Brain microvascular endothelial cell (primary cell): ENCODE measurements at regions not wholly inside any gene's neighbourhood (a gene's known extent, or its start where the extent isn't known, plus 50 kb on each side); places are given as distances from the start of the nearest gene placed in this dataset.
"Not testable (repeated sequence)": the region's sequence is repeated elsewhere in the genome, so short reads cannot be mapped to it uniquely, and the experiment has no call there.

Experiments
- DNase-seq: peaks from one replicate; pipeline ENCODE4 v3.0.0-alpha.2; 2020
- H3K27ac ChIP-seq: fragments of 250-450 bp; sonication (Bioruptor Pico); 2 replicates; pipeline ENCODE4 v1.5.1; 2020; ENCODE audit warnings: mild to moderate bottlenecking, moderate library complexity
- H3K27me3 ChIP-seq: fragments of 250-450 bp; sonication (Bioruptor Pico); replicated peaks from 2 replicates; pipeline ENCODE4 v1.5.1; 2020; ENCODE audit warnings: mild to moderate bottlenecking
- H3K36me3 ChIP-seq: fragments of 250-450 bp; sonication (Bioruptor Pico); replicated peaks from 2 replicates; pipeline ENCODE4 v1.5.1; 2020; ENCODE audit warnings: mild to moderate bottlenecking
- H3K4me3 ChIP-seq: 2 replicates; pipeline ENCODE4 v1.5.1; 2011; ENCODE audit warnings: low read depth, mild to moderate bottlenecking, control low read depth, low read length, moderate library complexity
- CTCF ChIP-seq: IDR thresholded peaks from 2 replicates; pipeline ENCODE4 v1.5.1; 2011; ENCODE audit warnings: low read depth, mild to moderate bottlenecking, moderate library complexity, low read length, control low read depth, inconsistent platforms; ENCODE audit errors: missing control alignments
- in situ Hi-C: cut with HindIII; loops from 2 replicates; pipeline ENCODE4 v1.10.0; 2017; ENCODE audit warnings: low sequenced_read_pairs, low pct_ligation_motif_present

GRCh38 chr17:77802333-77802615 is 156.2 kb upstream of the TNRC6C start:
- Histone ChIP-seq H3K4me3 (no peak overlapping the region), H3K27ac (no peak overlapping the region), H3K27me3 (peaks cover 24% of the 10 kb centered on the region), H3K36me3 (no peaks in the 10 kb centered on the region)
- in situ Hi-C loops: no loop called here
- DNase-seq: no peak
- TF ChIP-seq CTCF: no peak

- Histone ChIP-seq H3K27me3 (peaks cover 24% of the 10 kb centered on the region), H3K36me3 (no peaks in the 10 kb centered on the region), H3K27ac (no peak overlapping the region), H3K4me3 (no peak overlapping the region)
- TF ChIP-seq CTCF: no peak
- peak; percentile 16 for DNase-seq
- in situ Hi-C loops: no loop called here
Measured at GRCh38 chr17:77802811-77803220, 155.7 kb upstream of the TNRC6C start.

- no peak for TF ChIP-seq CTCF
- H3K27me3 ChIP-seq: peaks cover 24% of the 10 kb centered on the region
- H3K36me3 ChIP-seq: no peaks in the 10 kb centered on the region
- in situ Hi-C loops: no loop called here
- DNase-seq: no peak
- H3K4me3 ChIP-seq: no peak overlapping the region
- H3K27ac ChIP-seq: no peak overlapping the region
Measured at GRCh38 chr17:77803726-77804125, 154.8 kb upstream of the TNRC6C start.

GRCh38 chr17:77804796-77805426 is 153.6 kb upstream of the TNRC6C start:
- in situ Hi-C loops: no loop called here
- TF ChIP-seq CTCF: no peak
- no peaks in the 10 kb centered on the region for H3K36me3 ChIP-seq
- no peak for DNase-seq
- no peak overlapping the region for H3K4me3 ChIP-seq
- H3K27me3 ChIP-seq: peaks cover 24% of the 10 kb centered on the region
- H3K27ac ChIP-seq: no peak overlapping the region

- in situ Hi-C loops, H3K4me3 ChIP-seq: not testable (repeated sequence)
- H3K27me3 ChIP-seq: peaks cover 22% of the 10 kb centered on the region
Measured at GRCh38 chr17:77805970-77806369, 152.5 kb upstream of the TNRC6C start.

GRCh38 chr17:77807051-77807745 is 151.3 kb upstream of the TNRC6C start:
- in situ Hi-C loops: no loop called here
- Histone ChIP-seq H3K4me3 (no peak overlapping the region), H3K27ac (no peak overlapping the region), H3K27me3 (peaks cover 15% of the 10 kb centered on the region), H3K36me3 (no peaks in the 10 kb centered on the region)
- no peak for TF ChIP-seq CTCF
- no peak for DNase-seq

More at GRCh38 chr17:77805970-77806369, 152.5 kb upstream of the TNRC6C start:
- H3K27ac ChIP-seq, DNase-seq, H3K36me3 ChIP-seq: not testable (repeated sequence)
